RWPE1 (cell line): ENCODE measurements at regions not wholly inside any gene's neighbourhood (a gene's known extent, or its start where the extent isn't known, plus 50 kb on each side); places are given as distances from the start of the nearest gene placed in this dataset.
"Not testable (repeated sequence)": the region's sequence is repeated elsewhere in the genome, so short reads cannot be mapped to it uniquely, and the experiment has no call there.

Experiments used
- CTCF ChIA-PET: fragments of 350-600 bp; sonication (Branson Sonifier 250); formaldehyde crosslinking; extraction: SDS; loops from one replicate; lab custom pipeline; 2021; lab: Yijun Ruan, JAX
- POLR2A ChIA-PET: fragments of 400-600 bp; formaldehyde crosslinking; extraction: SDS; loops from one replicate; lab custom pipeline; 2020; ENCODE audit warnings: antibody characterized with exemption; ENCODE audit not compliant: low non-redundant PET; lab: Yijun Ruan, JAX
- DNase-seq: peaks from one replicate; pipeline ENCODE4 v3.0.0; 2012; ENCODE audit warnings: low spot score
- H3K27ac ChIP-seq: fragments of 450-650 bp; 2 replicates; pipeline ENCODE4 v1.5.1; 2017
- TF ChIP-seq, protein P1 (sequence below): fragments of 450-650 bp; conservative IDR thresholded peaks from 2 replicates; pipeline ENCODE4 v1.5.1; 2017; ENCODE audit warnings: low read depth, mild to moderate bottlenecking

DNA sequence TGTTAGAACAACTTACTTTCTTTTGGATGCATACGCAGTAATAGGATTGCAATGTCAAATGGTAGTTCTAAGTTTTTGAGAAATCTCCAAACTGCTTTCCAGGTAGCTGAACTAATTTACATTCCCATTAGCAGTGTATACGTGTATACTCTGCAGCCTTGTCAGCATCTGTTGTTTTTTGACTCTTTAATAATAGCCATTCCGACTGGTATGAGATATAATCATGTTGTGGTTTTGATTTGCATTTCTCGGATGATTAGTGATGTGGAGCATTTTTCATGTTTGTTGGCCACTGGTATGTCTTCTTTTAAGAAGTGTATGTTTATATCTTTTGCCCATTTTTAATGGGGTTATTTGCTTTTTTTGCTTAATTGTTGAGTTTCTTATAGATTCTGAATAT, 76.9 kb upstream of the HNRNPA1L2 start:
- CTCF ChIA-PET, H3K27ac ChIP-seq, POLR2A ChIA-PET, DNase-seq: not testable (repeated sequence)

DNA sequence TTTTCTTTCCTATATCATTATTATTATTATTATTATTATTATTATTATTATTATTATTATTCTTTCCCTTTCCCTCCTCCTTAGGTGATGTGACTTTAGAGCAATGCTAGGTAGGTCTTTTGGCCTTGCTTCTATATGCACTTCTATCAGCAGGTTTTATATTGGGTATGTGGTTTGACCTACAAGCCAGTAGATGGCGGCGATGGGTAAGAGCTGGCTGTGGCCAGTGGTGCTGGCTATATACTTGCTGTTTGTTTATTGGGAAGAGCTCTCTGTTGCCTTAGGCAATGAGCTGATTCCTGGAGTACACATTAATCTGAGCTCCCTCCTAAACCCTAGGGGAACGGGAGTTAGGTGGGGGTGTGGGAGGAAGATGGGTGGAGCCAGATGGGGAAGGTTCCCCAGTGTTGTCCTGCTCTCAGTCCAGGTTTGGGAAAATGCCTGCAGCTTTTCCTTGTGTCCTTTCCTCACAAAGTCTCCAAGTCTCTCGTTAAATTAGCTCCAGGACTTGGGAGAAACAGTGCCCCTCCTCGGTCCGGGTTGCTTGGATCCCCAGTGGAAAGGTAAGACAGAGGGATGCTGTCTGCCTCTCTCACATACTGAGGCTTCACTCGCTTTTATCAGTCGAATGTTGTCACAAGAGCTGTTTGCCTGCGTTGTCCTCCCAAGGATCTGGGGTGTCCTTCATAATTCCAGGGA, 72.2 kb upstream of the HNRNPA1L2 start:
- POLR2A ChIA-PET = not testable (repeated sequence)

GRCh38 chr13:52571163-52571562, 71.1 kb upstream of the HNRNPA1L2 start:
- POLR2A ChIA-PET, H3K27ac ChIP-seq, DNase-seq, CTCF ChIA-PET: not testable (repeated sequence)

More for the DNA sequence above, 72.2 kb upstream of the HNRNPA1L2 start:
- TF ChIP-seq, protein P1, sequence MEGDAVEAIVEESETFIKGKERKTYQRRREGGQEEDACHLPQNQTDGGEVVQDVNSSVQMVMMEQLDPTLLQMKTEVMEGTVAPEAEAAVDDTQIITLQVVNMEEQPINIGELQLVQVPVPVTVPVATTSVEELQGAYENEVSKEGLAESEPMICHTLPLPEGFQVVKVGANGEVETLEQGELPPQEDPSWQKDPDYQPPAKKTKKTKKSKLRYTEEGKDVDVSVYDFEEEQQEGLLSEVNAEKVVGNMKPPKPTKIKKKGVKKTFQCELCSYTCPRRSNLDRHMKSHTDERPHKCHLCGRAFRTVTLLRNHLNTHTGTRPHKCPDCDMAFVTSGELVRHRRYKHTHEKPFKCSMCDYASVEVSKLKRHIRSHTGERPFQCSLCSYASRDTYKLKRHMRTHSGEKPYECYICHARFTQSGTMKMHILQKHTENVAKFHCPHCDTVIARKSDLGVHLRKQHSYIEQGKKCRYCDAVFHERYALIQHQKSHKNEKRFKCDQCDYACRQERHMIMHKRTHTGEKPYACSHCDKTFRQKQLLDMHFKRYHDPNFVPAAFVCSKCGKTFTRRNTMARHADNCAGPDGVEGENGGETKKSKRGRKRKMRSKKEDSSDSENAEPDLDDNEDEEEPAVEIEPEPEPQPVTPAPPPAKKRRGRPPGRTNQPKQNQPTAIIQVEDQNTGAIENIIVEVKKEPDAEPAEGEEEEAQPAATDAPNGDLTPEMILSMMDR = peak; percentile 49
- CTCF ChIA-PET = interaction anchor here (0.6 kb wide), 3 partner anchors 123 to 528 kb away, joined by 3 to 6 read pairs (median 4); no protein-coding TSS in a partner anchor
- not testable (repeated sequence) for DNase-seq, H3K27ac ChIP-seq

- CTCF ChIA-PET, H3K27ac ChIP-seq, DNase-seq, POLR2A ChIA-PET: not testable (repeated sequence)
These were observed 59.3 kb upstream of the HNRNPA1L2 start for GRCh38 chr13:52582962-52583361.
